Type B pancreatic cell (in vitro differentiated cells): ENCODE measurements at regions not wholly inside any gene's neighbourhood (a gene's known extent, or its start where the extent isn't known, plus 50 kb on each side); places are given as distances from the start of the nearest gene placed in this dataset.

Source experiments
- DNase-seq: peaks from one replicate; pipeline ENCODE4 v3.0.0; 2021; ENCODE audit warnings: mixed read lengths; ENCODE audit not compliant: unreplicated experiment; ENCODE audit errors: extremely low spot score
- H3K27ac Mint-ChIP-seq: 2 replicates; pipeline ENCODE4 v1.8.0; 2021; ENCODE audit warnings: mild to moderate bottlenecking, mixed read lengths
- H3K27me3 Mint-ChIP-seq: 2 replicates; pipeline ENCODE4 v1.8.0; 2021; ENCODE audit warnings: mixed read lengths
- H3K36me3 Mint-ChIP-seq: 2 replicates; pipeline ENCODE4 v1.8.0; 2021; ENCODE audit warnings: mixed read lengths
- H3K4me1 Mint-ChIP-seq: one replicate; pipeline ENCODE4 v1.8.0; 2021; ENCODE audit warnings: mixed read lengths; ENCODE audit not compliant: unreplicated experiment
- H3K4me3 Mint-ChIP-seq: 2 replicates; pipeline ENCODE4 v1.8.0; 2021; ENCODE audit warnings: mild to moderate bottlenecking, mixed read lengths
- H3K9me3 Mint-ChIP-seq: 2 replicates; pipeline ENCODE4 v1.8.0; 2021; ENCODE audit warnings: mixed read lengths
- TF ChIP-seq, protein P1 (sequence below): fragments of 200-600 bp; sonication (generic); conservative IDR thresholded peaks from 2 replicates; pipeline ENCODE4 v1.5.0; 2021; ENCODE audit warnings: antibody characterized with exemption, mild to moderate bottlenecking

GRCh38 chr3:147733217-147733616, 324.1 kb downstream of the ZIC1 start:
- no peak overlapping the region for H3K4me3 Mint-ChIP-seq
- H3K27ac Mint-ChIP-seq, result no peak overlapping the region
- H3K27me3 Mint-ChIP-seq, result no peaks in the 10 kb centered on the region
- TF ChIP-seq, protein P1, sequence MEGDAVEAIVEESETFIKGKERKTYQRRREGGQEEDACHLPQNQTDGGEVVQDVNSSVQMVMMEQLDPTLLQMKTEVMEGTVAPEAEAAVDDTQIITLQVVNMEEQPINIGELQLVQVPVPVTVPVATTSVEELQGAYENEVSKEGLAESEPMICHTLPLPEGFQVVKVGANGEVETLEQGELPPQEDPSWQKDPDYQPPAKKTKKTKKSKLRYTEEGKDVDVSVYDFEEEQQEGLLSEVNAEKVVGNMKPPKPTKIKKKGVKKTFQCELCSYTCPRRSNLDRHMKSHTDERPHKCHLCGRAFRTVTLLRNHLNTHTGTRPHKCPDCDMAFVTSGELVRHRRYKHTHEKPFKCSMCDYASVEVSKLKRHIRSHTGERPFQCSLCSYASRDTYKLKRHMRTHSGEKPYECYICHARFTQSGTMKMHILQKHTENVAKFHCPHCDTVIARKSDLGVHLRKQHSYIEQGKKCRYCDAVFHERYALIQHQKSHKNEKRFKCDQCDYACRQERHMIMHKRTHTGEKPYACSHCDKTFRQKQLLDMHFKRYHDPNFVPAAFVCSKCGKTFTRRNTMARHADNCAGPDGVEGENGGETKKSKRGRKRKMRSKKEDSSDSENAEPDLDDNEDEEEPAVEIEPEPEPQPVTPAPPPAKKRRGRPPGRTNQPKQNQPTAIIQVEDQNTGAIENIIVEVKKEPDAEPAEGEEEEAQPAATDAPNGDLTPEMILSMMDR, result no peak
- H3K4me1 Mint-ChIP-seq, result peaks cover 16% of the 10 kb centered on the region
- no peaks in the 10 kb centered on the region for H3K36me3 Mint-ChIP-seq
- DNase-seq, result no peak
- H3K9me3 Mint-ChIP-seq, result no peaks in the 10 kb centered on the region

- Mint-ChIP-seq H3K4me1 (peaks cover 9% of the 10 kb centered on the region), H3K4me3 (no peak overlapping the region), H3K27ac (no peak overlapping the region), H3K27me3 (no peaks in the 10 kb centered on the region), H3K9me3 (no peaks in the 10 kb centered on the region), H3K36me3 (no peaks in the 10 kb centered on the region)
- TF ChIP-seq, protein P1, result no peak
- DNase-seq, result no peak
Observed at GRCh38 chr3:147735616-147736015, 326.5 kb downstream of the ZIC1 start.

GRCh38 chr3:147736226-147736625, 327.1 kb downstream of the ZIC1 start:
- peaks cover 9% of the 10 kb centered on the region for H3K4me1 Mint-ChIP-seq
- TF ChIP-seq, protein P1, result no peak
- no peaks in the 10 kb centered on the region for H3K36me3 Mint-ChIP-seq
- H3K27me3 Mint-ChIP-seq, result no peaks in the 10 kb centered on the region
- no peak overlapping the region for H3K27ac Mint-ChIP-seq
- no peak overlapping the region for H3K4me3 Mint-ChIP-seq
- no peaks in the 10 kb centered on the region for H3K9me3 Mint-ChIP-seq
- no peak for DNase-seq

- Mint-ChIP-seq H3K4me3 (no peak overlapping the region), H3K9me3 (no peaks in the 10 kb centered on the region), H3K4me1 (peaks cover 9% of the 10 kb centered on the region), H3K27me3 (no peaks in the 10 kb centered on the region), H3K27ac (no peak overlapping the region), H3K36me3 (no peaks in the 10 kb centered on the region)
- TF ChIP-seq, protein P1, result no peak
- DNase-seq, result no peak
Observed at GRCh38 chr3:147737376-147737775, 328.2 kb downstream of the ZIC1 start.

GRCh38 chr3:147740928-147741327, 331.8 kb downstream of the ZIC1 start:
- Mint-ChIP-seq H3K4me3 (no peak overlapping the region), H3K9me3 (no peaks in the 10 kb centered on the region), H3K4me1 (peaks cover 4% of the 10 kb centered on the region), H3K27ac (no peak overlapping the region), H3K36me3 (no peaks in the 10 kb centered on the region), H3K27me3 (no peaks in the 10 kb centered on the region)
- TF ChIP-seq, protein P1, result no peak
- DNase-seq, result no peak

DNA sequence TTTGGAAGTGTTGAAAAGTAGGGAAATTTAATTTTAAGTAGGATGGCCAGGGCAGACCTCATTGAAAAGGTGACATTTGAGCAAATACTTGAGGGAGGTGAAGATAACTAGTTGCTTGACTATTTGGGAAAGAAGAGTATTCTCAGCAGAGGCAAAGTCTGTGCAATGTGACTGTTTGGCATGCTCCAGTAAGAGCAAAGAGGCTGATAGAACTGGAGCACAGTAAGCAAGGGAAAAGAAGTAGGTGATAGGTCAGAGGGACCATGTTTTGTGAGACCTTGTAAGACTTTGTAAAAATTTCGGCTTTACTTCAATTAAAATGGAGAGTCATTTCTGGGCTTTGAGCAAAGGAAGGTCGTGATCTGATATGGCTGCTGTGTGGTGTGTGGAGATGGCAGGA, 335.8 kb downstream of the ZIC1 start:
- Mint-ChIP-seq H3K36me3 (no peaks in the 10 kb centered on the region), H3K27me3 (no peaks in the 10 kb centered on the region), H3K9me3 (no peaks in the 10 kb centered on the region), H3K4me3 (no peak overlapping the region), H3K27ac (no peak overlapping the region), H3K4me1 (no peaks in the 10 kb centered on the region)
- no peak for DNase-seq
- TF ChIP-seq, protein P1, result no peak
